Nucleus accumbens (tissue), 56 donors: ENCODE measurements at regions not wholly inside any gene's neighbourhood (a gene's known extent, or its start where the extent isn't known, plus 50 kb on each side); places are given as distances from the start of the nearest gene placed in this dataset.
"Not testable (repeated sequence)": the region's sequence is repeated elsewhere in the genome, so short reads cannot be mapped to it uniquely, and the experiment has no call there.

Source experiments
- DNase-seq, 56 donors: peaks; one replicate each; lab custom pipeline; 2025; lab: John Stamatoyannopoulos, UW

DNA sequence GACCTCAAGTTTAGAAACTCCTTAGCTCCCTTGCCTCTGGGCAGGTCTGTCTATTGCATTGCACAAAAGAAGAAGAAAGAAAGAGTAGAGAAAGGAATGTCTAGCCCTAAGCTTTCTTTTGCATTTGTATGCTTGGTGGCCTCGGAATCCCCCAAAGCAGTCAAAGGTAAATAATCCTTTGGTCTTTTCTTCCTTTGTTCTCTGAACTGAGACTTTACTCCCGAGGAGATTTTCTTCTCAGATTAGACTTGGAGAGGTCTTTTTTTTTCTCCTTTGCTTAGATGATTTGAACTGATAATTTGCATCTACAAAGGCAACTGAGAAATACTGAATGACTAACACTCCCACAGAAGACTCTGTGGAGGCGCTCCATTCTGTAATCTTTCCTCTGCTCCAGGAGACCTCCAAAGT is 93.2 kb downstream of the AKR1D1 start:
- peak in 2 of 56 donors; percentile 2 to 7 for DNase-seq

DNA sequence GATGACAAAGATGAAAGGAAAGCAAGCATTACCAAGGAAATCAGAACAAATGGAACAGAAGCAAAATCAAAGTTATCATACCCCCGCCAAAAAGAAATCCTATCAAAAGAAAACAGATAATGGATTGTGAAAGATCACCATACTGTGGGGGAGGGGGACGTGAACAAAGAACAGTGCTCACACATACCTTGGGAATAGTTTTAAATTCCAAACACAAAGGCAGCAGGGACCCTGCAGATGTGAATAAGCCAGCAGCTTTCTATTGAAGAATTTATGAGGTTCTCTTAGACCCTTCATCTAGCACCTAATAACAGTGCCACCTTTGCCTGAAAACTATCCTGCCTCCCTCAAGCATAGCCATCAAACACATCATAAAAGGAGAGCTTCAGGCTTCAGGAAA is 94.0 kb downstream of the AKR1D1 start:
- DNase-seq, result no peak

DNA sequence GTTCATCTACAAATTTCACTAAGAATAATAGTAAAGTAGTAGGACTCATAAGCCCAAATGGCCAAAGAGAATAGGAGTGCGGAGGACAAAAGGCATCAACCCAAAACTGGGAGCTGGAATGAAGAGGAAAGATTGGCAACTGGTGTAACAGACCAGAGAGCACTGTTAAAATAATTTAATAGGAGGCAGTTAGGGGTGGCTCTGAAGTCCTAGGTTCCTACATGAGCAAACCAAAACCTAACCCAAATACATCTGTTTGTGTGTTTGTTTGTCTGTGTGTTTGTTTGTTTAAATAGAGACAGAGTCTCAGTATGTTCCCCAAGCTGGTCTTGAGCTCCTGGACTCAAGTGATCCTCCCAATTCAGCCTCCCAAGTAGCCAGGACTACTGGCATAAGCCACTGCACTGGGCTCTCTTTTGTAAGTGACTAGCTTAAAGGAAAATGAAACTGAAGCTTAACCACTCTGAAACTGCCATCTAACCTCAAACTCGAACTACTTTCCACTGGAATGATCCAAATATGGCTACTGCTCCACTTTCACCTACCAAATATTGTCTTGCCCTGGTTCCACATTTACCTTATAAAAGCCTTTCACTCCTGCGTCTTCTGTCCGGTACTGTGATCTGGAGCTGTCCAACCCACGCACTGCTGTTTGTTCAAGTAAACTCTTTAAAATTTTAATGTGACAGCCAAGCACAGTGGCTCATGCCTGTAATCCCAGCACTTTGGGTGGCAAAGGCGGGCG is 94.9 kb downstream of the AKR1D1 start:
- DNase-seq, result no peak

DNA sequence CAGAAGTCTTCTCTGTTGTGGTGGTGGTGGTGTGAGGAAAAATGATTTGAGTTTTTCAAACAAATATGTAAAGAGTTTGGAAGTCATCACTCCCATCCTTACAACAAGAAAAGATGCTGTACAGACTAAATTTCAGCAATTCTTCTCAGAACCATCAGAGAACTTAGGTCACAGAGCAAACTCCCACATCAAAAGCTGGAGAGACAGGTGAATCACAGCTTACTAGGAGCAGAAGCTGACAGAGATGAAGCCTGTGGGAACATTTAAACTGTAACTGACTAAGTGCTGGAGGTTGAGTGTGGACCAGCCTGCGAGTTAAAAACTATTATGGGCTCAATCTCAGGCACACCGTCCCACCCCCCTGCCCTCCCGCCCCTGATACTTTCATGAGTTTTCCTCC is 97.3 kb downstream of the AKR1D1 start:
- peak in 4 of 56 donors; percentile 6 to 33 (median 18) for DNase-seq

DNA sequence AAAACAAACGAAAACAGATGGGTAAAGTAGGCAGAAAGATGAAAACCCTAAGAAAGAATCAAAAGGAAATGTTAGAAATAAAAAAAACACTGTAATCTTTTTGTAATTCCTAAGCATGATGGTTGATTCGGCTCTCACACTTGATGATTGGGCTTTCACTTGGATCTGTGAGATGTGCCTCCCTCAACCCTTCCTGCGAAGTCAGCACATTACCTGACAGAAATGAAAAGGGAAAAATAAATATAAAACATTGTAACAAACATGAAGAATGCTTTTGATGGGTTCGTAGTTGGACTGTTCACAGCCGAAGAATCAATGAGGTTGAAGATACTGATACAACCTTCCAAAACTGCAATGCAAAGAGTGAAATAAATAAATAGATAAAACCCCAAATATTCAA is 99.8 kb downstream of the AKR1D1 start:
- no peak for DNase-seq

DNA sequence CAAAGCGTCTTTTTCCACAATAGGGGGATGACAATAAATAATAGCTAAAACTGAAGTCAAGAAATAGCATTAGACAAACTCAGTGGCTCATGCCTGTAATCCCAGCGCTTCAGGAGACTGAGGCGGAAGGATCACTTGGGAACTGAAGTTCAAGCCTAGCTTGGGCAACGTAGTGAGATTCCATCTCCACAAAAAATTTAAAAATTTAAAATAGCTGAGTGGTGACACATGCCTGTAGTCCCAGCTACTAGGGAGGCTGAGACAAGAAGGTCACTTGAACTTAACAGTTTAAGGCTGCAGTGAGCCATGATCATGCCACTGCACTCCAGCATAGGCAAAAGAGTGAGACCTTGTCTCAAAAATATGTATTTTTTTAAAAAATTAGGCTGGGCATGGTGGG is 107.9 kb downstream of the AKR1D1 start:
- DNase-seq, result no peak

DNA sequence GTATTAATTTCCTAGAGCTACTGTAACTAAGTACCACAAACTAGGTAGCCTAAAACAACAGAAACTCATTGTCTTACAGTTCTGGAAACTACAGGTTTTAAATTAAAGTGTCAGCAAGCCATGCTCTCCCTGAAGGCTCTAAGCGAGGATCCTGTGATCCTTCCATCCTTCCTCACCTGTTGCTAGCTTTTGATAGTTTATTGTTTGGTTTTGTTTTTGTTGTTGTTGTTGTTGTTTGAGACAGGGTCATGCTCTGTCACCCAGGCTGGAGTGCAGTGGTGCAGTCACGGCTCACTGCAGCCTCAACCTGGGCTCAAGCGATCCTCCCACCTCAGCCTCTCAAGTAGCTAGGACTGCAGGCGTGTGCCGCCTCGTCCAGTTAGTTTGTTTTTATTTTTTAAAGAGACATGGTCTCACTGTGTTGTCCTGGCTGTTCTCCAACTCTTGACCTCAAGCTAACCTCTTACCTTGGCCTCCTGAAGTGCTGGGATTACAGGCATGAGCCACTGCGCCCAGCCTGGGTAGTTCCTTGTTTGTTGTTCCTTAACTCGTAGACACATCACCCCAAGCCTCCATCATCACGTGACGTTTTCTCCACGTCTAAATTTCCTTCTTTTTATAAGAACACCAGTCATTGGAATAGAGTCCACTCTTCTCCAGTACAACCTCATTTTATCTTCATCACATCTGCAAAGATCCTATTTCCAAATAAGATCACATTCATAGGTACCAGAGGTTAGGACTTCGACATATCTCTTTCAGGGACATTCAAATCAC is 109.1 kb downstream of the AKR1D1 start:
- no peak for DNase-seq

DNA sequence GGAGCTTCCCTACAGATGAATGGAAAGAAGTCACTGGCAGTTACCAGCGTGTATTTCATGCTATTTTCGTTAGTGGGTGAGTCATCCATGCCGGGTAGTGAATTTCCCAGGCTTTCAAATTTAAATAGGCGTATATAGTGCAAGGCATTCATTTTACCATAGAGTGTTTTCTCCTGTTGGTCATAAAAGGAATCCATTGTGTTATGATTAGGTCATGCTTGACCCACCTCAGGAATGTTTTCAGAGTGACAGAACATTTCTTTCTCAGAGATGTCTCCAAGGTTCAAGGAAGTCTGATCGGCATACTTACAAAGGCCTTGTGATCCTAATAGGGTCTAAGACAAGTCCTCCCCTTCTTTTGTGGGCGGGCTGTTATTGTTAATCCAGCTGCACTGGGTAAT is 110.7 kb downstream of the AKR1D1 start:
- peak in 12 of 56 donors; percentile 1 to 65 (median 12) for DNase-seq

DNA sequence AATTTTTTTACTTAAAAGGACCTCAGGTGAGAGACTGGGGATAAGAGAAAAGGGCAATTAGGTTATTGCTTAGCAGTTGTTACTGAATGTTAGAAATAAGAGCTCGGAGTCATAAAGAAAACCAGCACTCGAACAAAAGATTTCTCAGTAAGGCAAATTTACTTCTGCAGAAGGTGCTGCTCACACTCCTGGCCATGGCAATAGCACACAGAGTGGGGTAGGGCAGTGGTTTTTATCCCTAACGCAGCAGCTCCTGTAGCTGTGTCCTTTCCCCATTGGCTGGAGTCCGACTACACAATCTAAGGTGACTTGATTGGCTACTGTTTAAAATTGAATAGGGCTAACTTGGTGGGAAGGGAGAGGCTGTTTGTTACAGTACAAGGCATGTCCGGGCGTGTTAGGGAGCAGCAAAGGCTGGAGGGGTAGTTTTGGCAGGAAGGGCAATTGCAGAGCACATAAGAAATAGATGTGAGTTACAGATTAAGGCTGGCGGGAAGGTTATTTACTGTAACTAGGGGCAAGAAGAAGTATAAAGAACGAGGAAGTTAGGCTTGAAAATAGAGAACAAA is 112.1 kb downstream of the AKR1D1 start:
- DNase-seq, result no peak

DNA sequence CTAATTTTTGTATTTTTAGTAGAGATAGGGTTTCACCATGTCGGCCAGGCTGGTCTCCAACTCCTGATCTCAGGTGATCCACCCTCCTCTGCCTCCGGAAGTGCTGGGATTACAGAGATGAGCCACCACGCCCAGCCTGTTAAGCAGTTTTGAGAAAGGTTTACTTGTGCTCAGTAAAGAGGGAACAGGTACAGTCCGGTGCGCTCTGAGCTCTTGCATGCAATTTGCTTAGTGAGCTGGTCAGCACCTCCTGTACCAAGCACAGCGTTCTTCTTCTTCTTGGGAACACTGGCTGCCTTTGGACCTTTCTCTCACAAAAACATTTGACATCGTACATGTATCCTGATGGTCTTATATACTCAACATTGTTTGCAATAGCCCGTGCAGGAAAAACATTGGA is 118.3 kb downstream of the AKR1D1 start:
- no peak for DNase-seq

DNA sequence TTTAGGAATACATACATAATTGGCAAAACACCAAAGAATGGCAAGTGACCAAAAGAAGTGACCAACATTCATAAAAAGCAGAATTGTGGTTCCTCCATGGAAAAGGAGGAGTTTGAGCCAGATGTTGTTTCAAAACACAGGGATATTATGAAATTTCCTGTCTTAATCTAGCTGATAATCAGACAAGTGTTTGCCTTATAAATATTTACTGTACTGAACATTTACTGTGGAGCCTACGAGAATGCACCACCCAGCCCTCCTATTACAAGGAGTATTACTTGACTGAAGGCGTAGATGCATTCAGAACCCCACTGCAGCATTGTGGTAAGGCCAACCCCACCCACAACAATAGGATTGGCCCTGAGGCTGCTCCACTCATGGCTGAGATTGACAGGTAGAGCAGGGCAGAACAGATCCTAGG is 118.9 kb downstream of the AKR1D1 start:
- no peak for DNase-seq

DNA sequence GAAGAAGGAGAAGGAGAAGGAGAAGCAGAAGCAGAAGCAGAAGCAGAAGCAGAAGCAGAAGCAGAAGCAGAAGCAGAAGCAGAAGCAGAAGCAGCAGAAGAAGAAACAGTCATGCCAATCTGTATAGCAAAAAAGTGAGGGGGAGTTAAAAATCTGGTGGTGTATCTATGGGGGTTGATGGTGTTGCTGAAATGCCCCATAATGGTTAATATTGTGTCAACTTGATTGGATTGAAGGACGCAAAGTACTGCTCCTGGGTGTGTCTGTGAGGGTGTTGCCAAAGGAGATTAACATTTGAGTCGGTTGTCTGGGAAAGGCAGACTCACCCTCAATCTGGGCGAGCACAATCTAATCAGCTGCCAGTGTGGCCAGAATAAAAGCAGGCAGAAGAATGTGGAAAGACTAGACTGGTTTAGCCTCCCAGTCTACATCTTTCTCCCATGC is 120.3 kb downstream of the AKR1D1 start:
- not testable (repeated sequence) for DNase-seq

DNA sequence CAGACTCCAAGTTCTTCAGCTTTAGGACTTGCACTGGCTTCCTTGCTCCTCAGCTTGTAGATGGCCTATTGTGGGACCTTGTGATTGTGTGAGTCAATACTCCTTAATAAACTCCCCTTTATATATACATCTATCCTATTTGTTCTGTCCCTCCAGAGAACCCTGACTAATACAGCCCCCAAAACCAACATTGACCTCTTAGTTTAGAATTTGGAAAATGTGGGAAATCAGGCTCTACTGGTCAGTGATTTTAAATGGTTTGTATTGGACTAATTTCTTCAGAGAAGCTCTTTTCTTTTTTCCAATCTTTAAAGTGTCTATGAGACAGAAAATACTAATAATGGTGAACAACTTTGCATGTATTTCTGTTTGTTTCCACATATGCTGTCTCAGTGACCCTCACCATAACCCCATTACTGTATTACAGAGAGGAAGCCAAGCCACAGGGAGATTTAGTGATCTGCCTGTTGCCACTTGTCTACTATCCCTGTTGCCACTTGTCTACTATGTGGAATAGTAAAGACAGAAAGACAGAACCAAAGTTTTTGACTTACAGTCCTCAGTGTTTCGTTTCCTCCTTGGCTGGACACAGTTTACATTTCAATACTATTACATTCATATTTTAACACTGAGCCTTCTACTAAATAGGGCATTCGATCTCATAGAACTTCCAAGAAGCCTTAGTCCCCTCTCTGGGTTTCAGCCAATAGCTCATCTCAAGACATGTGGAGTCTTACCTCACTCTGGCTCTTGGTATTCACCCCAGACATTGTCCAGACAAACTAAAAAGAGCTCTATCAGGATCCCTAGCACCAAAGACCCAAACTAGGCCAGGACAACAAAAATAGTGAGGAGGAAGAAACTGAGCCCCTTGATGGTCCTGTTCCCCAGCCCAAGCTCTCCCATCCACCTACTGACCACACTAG is 121.0 kb downstream of the AKR1D1 start:
- DNase-seq, result no peak

DNA sequence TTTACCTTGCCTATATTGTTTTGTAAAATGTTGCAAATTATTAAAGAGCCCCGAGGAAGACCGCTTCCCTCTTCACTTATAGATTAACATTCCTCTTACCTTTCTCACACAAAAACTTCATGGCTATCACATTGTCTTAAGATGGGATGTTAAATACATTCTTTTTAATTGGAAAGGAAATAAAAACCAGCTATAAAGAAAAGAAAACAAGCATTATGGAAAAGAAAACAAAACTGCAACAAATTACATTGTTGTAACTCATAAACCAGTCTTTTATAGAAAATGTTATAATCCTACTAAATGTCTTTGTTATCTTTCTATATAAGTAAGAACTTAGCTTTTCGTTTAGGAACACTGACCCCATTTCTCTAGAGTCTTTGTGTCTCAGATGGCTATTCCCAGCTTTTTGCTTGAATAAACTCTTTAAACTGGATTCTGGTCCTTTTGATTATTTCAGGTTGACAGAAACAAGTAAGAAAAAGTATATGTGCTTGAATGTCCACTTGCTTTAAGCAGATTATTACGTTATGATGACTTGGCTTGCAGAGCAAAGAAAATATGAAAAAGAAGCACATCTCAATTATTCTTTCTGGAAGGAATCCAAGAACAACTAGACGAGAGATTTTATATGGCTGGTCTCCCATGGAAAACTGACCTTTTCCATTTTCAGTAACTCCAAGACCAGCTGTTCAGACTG is 128.2 kb downstream of the AKR1D1 start:
- DNase-seq, result no peak

DNA sequence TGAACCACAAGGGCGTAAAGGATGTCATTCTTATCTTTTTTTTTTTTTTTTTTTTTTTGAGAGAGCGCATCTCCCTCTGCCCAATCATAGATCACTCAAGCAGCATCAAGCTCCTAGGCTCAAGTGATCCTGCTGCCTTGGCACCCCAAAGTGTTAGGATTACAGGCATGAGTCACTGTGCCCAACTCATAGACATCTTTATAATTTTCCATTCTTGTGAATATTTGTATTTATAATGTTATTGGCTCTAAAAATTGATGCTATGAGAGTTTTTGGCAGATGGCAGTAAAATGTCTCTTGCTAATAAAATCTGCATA is 128.7 kb downstream of the AKR1D1 start:
- no peak for DNase-seq

DNA sequence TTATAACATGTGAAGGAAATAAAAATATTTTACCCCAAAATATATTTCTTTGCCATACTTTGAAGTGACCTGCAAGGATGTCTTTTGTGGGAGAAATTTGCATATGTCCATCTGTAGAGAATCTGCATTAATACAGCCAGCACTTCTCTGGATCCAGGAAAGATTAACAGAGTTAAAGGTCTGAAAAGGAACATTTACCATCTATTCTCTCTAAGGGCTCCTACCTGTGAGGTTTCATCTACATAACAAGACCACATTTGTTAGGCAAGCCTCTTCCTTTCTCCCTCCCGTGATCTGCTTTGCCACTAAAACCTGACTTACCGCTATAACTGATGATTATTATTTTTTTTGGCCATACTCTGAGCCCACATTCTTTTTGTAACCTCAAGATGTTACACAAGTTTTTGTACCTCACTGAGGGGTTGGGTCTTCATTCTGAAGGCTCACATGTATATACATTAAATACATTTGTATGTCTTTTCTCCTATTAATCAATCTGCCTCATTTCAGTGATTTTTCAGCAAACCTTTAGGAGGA is 129.4 kb downstream of the AKR1D1 start:
- no peak for DNase-seq

DNA sequence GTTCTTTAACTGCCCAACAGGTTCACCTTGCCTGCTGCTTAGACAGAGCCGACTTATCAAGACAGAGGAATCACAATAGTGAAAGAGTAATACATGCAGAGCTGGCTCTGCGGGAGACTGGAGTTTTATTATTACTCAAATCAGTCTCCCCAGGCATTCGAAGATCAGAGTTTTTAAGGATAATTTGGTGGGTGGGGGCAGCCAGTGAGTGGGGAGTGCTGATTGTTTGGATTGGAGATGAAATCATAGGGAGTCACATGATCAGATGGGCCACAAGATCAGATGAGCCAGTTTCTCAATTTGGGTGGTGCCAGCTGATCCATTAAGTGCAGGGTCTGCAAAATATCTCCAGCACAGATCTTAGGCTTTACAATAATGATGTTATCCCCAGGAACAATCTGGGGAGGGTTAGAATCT is 131.3 kb downstream of the AKR1D1 start:
- no peak for DNase-seq

DNA sequence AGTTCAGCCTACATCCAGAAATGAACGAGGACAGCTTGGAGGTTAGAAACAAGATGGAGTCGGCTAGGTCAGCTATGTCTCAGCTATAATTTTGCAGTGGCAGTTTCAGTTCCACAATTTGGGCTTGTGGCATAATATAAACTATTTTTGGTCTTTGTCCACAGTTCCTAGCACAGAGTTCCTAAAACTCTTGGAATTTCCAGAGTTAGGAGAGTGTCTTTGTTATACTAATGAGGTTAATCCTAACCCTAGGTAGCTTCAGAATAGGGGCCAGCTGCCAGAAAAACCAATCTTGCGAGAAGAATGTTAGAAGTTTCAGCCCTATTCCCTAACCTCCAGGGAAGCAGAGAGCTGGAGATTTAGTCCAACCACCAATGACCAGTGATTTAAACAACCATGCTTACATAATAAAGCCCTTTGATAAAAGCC is 131.9 kb downstream of the AKR1D1 start:
- DNase-seq, result no peak

DNA sequence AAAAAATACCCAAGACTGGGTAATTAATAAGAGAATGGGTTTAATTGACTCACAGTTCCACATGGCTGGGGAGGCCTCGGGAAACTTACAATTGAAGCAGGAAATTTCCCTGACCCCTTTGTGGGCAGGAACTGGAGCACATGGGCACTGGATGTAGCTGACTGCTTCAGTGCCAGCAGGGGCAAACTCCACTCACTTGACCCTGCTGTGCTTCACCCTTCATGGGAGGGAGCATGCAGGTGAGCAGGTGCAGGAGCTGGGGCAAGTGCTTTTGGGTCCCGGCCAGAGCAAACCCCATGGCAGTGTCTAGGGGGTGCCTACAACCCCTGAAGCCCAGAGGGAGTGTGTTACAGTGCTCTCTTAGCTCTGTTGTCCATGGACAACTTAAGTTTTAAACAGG is 132.6 kb downstream of the AKR1D1 start:
- no peak for DNase-seq

DNA sequence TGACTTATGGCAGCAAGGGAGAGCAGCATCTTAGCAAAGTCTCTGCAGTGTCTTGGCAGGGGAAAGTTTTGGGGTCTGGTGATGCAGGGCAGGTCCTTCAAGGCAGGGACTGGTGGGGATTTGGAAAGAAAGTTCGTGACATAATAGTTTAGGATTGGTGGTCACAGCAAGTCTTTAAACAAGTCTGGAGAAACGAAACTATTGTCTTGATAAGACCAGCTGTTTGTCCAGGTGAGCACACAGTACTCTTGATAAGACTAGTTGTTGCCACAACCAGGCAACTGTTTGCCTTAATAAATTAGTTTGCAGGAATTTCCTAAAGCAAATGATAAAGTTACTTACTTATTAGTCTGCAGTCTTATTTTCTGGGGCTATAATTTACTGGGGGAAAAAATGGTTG is 136.1 kb downstream of the AKR1D1 start:
- DNase-seq, result no peak
